ENCODE measurements at regions not wholly inside any gene's neighbourhood (a gene's known extent, or its start where the extent isn't known, plus 50 kb on each side); places are given as distances from the start of the nearest gene placed in this dataset.

DNA sequence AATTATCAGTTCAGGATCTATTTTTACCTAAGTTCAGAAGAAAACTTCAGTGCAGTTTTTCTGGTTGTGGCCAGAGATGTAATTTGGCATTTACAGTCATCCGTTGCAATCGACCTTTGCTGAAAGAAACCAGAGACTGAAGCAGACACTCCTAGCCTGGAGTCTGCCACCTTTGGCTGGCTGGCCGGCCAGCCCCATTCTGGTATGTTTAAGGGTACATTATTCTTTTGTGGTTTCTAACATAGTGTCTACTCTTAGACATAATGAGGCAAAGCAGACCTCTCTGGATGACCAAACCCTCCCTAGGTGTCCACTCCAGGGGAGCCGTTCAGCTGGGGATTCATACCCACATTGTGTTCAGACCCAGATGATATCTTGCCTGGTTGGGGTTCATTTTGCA, 275.9 kb upstream of the TPM1 start:
- TF ChIP-seq, protein P1, sequence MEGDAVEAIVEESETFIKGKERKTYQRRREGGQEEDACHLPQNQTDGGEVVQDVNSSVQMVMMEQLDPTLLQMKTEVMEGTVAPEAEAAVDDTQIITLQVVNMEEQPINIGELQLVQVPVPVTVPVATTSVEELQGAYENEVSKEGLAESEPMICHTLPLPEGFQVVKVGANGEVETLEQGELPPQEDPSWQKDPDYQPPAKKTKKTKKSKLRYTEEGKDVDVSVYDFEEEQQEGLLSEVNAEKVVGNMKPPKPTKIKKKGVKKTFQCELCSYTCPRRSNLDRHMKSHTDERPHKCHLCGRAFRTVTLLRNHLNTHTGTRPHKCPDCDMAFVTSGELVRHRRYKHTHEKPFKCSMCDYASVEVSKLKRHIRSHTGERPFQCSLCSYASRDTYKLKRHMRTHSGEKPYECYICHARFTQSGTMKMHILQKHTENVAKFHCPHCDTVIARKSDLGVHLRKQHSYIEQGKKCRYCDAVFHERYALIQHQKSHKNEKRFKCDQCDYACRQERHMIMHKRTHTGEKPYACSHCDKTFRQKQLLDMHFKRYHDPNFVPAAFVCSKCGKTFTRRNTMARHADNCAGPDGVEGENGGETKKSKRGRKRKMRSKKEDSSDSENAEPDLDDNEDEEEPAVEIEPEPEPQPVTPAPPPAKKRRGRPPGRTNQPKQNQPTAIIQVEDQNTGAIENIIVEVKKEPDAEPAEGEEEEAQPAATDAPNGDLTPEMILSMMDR (IDR thresholded peaks at IDR 0.05; ENCODE audit: partially characterized antibody, unreplicated experiment), result no peak
- Mint-ChIP-seq H3K27ac (ENCODE audit: unreplicated experiment) (no peak overlapping the region), H3K27me3 (ENCODE audit: unreplicated experiment) (no peaks in the 10 kb centered on the region), H3K36me3 (ENCODE audit: unreplicated experiment) (no peaks in the 10 kb centered on the region), H3K4me1 (ENCODE audit: low read depth, unreplicated experiment) (peaks cover 4% of the 10 kb centered on the region), H3K4me3 (ENCODE audit: unreplicated experiment) (no peak overlapping the region), H3K9me3 (ENCODE audit: unreplicated experiment) (no peaks in the 10 kb centered on the region)
- DNase-seq, result no peak

DNA sequence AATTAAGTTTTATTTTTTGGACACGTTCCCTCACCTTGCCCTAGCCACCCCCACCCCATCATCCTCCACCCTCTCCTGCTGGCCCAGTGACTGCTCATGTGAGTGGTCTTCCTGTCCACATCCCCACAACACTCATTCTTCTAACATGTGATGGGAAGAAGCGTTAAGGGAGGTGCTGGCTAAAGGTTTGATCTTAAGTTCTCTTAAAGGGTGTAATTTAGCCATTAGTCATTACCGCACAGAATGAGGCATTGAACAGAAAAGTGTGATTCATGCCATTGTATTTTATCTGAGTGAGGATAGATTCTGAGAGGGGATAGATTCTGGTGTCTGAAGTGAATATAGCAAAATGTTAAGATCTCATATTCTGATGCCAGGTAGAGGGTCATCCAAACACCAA, 272.9 kb upstream of the TPM1 start:
- H3K27me3 Mint-ChIP-seq (ENCODE audit: unreplicated experiment), result no peaks in the 10 kb centered on the region
- DNase-seq, result no peak
- no peak overlapping the region for H3K27ac Mint-ChIP-seq (ENCODE audit: unreplicated experiment)
- peaks cover 5% of the 10 kb centered on the region for H3K36me3 Mint-ChIP-seq (ENCODE audit: unreplicated experiment)
- TF ChIP-seq, protein P1 (IDR thresholded peaks at IDR 0.05; ENCODE audit: partially characterized antibody, unreplicated experiment), result no peak
- H3K4me1 Mint-ChIP-seq (ENCODE audit: low read depth, unreplicated experiment), result peaks cover 4% of the 10 kb centered on the region
- H3K9me3 Mint-ChIP-seq (ENCODE audit: unreplicated experiment), result no peaks in the 10 kb centered on the region
- H3K4me3 Mint-ChIP-seq (ENCODE audit: unreplicated experiment), result no peak overlapping the region

DNA sequence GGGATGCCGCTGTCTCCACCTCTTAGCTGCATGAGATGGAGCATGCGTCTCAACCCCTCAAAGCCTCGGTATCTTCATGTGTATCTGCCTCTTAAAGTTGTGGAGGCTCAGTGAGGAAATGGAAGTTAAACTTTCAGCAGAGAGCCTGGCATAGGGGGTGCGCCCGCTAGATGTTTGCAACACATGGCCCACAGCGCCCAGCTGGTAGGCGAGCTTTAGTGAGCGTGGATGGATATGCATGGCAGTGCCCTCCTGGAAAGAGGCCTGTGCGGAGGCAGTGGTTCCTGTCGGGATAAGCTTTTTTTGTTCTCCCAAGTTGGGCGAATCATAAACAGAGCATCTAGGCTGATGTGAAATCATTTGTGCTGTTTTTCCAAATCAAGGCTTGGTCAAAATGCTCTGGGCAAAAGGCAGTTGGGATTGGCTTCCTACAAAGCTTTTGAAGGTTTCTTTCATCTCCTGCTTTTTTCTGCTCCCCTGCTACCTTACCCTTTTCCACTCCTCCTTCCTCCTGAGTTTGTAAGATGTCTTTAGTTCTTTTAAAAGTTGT, 272.4 kb upstream of the TPM1 start:
- peaks cover 7% of the 10 kb centered on the region for H3K36me3 Mint-ChIP-seq (ENCODE audit: unreplicated experiment)
- H3K4me1 Mint-ChIP-seq (ENCODE audit: low read depth, unreplicated experiment), result peaks cover 4% of the 10 kb centered on the region
- H3K27ac Mint-ChIP-seq (ENCODE audit: unreplicated experiment), result no peak overlapping the region
- no peak overlapping the region for H3K4me3 Mint-ChIP-seq (ENCODE audit: unreplicated experiment)
- no peaks in the 10 kb centered on the region for H3K27me3 Mint-ChIP-seq (ENCODE audit: unreplicated experiment)
- no peak for DNase-seq
- TF ChIP-seq, protein P1 (IDR thresholded peaks at IDR 0.05; ENCODE audit: partially characterized antibody, unreplicated experiment), result no peak
- H3K9me3 Mint-ChIP-seq (ENCODE audit: unreplicated experiment), result no peaks in the 10 kb centered on the region

DNA sequence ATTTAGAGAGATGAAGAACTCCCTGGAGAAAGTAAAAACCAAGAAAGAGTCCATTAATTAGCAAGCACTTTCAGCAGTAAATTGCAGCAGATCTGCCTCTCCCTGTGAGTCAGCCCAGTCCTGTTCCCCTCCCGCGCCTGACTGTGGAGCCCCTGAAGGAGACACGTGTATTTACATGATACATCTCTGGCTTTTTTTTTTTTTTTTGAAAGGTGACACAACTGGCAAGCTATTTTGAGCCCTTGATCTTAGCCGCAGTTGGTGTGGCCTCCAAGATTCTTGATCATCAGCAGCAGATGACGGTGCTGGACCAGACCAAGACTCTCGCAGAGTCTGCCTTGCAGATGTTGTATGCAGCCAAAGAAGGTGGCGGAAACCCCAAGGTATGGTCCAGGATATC, 271.8 kb upstream of the TPM1 start:
- no peaks in the 10 kb centered on the region for H3K27me3 Mint-ChIP-seq (ENCODE audit: unreplicated experiment)
- DNase-seq, result no peak
- peaks cover 4% of the 10 kb centered on the region for H3K4me1 Mint-ChIP-seq (ENCODE audit: low read depth, unreplicated experiment)
- H3K36me3 Mint-ChIP-seq (ENCODE audit: unreplicated experiment), result peaks cover 10% of the 10 kb centered on the region
- H3K9me3 Mint-ChIP-seq (ENCODE audit: unreplicated experiment), result no peaks in the 10 kb centered on the region
- TF ChIP-seq, protein P1 (IDR thresholded peaks at IDR 0.05; ENCODE audit: partially characterized antibody, unreplicated experiment), result no peak
- H3K4me3 Mint-ChIP-seq (ENCODE audit: unreplicated experiment), result no peak overlapping the region
- no peak overlapping the region for H3K27ac Mint-ChIP-seq (ENCODE audit: unreplicated experiment)

DNA sequence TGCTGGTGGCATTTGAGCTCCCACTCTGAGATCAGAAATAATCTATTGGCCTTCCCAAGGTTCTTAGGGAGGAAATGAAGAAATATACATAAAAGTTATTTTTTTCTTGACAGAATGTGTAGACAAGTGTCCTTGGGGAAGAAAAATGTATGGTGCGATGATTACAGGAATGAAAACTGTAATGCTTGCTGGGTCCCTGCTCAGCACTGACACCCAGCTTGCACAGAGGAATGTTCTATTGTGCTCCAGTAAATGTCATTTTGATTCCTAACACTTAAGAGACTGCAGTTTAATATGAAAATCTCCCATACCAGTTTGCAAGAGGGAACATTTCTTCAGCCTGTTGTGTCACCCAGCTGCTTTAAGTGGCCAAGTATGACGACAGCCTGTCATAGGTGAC, 271.3 kb upstream of the TPM1 start:
- Mint-ChIP-seq H3K4me3 (ENCODE audit: unreplicated experiment) (no peak overlapping the region), H3K4me1 (ENCODE audit: low read depth, unreplicated experiment) (peaks cover 4% of the 10 kb centered on the region), H3K27me3 (ENCODE audit: unreplicated experiment) (no peaks in the 10 kb centered on the region), H3K27ac (ENCODE audit: unreplicated experiment) (no peak overlapping the region), H3K36me3 (ENCODE audit: unreplicated experiment) (peaks cover 10% of the 10 kb centered on the region), H3K9me3 (ENCODE audit: unreplicated experiment) (no peaks in the 10 kb centered on the region)
- TF ChIP-seq, protein P1 (IDR thresholded peaks at IDR 0.05; ENCODE audit: partially characterized antibody, unreplicated experiment), result no peak
- no peak for DNase-seq

Measured in glutamatergic neuron (in vitro differentiated cells).